ENCODE measurements at regions not wholly inside any gene's neighbourhood (a gene's known extent, or its start where the extent isn't known, plus 50 kb on each side); places are given as distances from the start of the nearest gene placed in this dataset.
"Not testable (repeated sequence)": the region's sequence is repeated elsewhere in the genome, so short reads cannot be mapped to it uniquely, and the experiment has no call there.

GRCh38 chr5:1959725-1960581 is 77.2 kb upstream of the IRX4 start:
- DNase-seq (ENCODE audit: low spot score) = no peak

GRCh38 chr5:1959231-1959630 is 76.5 kb upstream of the IRX4 start:
- no peak for DNase-seq (ENCODE audit: low spot score)

- DNase-seq (ENCODE audit: low spot score) = no peak
Measured at GRCh38 chr5:1958211-1959010, 75.7 kb upstream of the IRX4 start.

- DNase-seq (ENCODE audit: low spot score) = no peak
Measured at GRCh38 chr5:1955586-1955985, 72.9 kb upstream of the IRX4 start.

GRCh38 chr5:1953710-1954109 is 71.0 kb upstream of the IRX4 start:
- DNase-seq (ENCODE audit: low spot score) = not testable (repeated sequence)

- no peak for DNase-seq (ENCODE audit: low spot score)
Measured at GRCh38 chr5:1952444-1953099, 69.8 kb upstream of the IRX4 start.

- DNase-seq (ENCODE audit: low spot score) = no peak
Measured at GRCh38 chr5:1952021-1952420, 69.3 kb upstream of the IRX4 start.

GRCh38 chr5:1951165-1951816 is 68.6 kb upstream of the IRX4 start:
- no peak for DNase-seq (ENCODE audit: low spot score)

GRCh38 chr5:1950708-1951103 is 68.0 kb upstream of the IRX4 start:
- no peak for DNase-seq (ENCODE audit: low spot score)

- no peak for DNase-seq (ENCODE audit: low spot score)
Measured at GRCh38 chr5:1950096-1950707, 67.5 kb upstream of the IRX4 start.

GRCh38 chr5:1949253-1949652 is 66.5 kb upstream of the IRX4 start:
- DNase-seq (ENCODE audit: low spot score) = no peak

- DNase-seq (ENCODE audit: low spot score) = no peak
Measured at GRCh38 chr5:1948663-1949191, 66.0 kb upstream of the IRX4 start.

- no peak for DNase-seq (ENCODE audit: low spot score)
Measured at GRCh38 chr5:1948111-1948510, 65.4 kb upstream of the IRX4 start.

GRCh38 chr5:1946776-1947175 is 64.1 kb upstream of the IRX4 start:
- DNase-seq (ENCODE audit: low spot score) = no peak

GRCh38 chr5:1946122-1946677 is 63.5 kb upstream of the IRX4 start:
- DNase-seq (ENCODE audit: low spot score) = no peak

GRCh38 chr5:1945606-1946005 is 62.9 kb upstream of the IRX4 start:
- no peak for DNase-seq (ENCODE audit: low spot score)

GRCh38 chr5:1944408-1944807 is 61.7 kb upstream of the IRX4 start:
- DNase-seq (ENCODE audit: low spot score) = no peak

- DNase-seq (ENCODE audit: low spot score) = no peak
Measured at GRCh38 chr5:1943481-1943880, 60.8 kb upstream of the IRX4 start.

- no peak for DNase-seq (ENCODE audit: low spot score)
Measured at GRCh38 chr5:1942630-1943029, 59.9 kb upstream of the IRX4 start.

- no peak for DNase-seq (ENCODE audit: low spot score)
Measured at GRCh38 chr5:1942158-1942557, 59.4 kb upstream of the IRX4 start.

GRCh38 chr5:1939256-1939655 is 56.5 kb upstream of the IRX4 start:
- DNase-seq (ENCODE audit: low spot score) = no peak

All from pons (tissue), 1 donor.